ENCODE measurements at regions not wholly inside any gene's neighbourhood (a gene's known extent, or its start where the extent isn't known, plus 50 kb on each side); places are given as distances from the start of the nearest gene placed in this dataset.

DNA sequence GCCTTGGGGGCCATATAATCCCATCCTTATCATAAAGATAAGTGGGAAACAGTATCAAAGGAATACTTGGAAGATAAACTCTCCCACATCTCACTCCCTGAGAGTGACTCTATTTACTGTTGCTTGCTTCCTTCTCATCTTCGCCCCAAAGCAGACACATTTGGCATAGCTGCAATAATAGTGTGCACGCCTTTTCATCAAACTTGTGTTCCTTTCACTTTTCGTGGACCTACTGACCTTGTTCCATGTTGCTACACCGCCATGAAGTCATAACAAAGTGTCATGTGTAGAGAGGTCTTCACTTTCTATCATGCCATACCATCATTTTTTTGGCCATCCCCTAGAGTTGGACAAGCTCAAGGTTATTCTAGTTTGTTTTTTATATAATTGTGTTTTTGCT is 200.0 kb upstream of the MSX2 start:
- TF ChIP-seq, protein P1, sequence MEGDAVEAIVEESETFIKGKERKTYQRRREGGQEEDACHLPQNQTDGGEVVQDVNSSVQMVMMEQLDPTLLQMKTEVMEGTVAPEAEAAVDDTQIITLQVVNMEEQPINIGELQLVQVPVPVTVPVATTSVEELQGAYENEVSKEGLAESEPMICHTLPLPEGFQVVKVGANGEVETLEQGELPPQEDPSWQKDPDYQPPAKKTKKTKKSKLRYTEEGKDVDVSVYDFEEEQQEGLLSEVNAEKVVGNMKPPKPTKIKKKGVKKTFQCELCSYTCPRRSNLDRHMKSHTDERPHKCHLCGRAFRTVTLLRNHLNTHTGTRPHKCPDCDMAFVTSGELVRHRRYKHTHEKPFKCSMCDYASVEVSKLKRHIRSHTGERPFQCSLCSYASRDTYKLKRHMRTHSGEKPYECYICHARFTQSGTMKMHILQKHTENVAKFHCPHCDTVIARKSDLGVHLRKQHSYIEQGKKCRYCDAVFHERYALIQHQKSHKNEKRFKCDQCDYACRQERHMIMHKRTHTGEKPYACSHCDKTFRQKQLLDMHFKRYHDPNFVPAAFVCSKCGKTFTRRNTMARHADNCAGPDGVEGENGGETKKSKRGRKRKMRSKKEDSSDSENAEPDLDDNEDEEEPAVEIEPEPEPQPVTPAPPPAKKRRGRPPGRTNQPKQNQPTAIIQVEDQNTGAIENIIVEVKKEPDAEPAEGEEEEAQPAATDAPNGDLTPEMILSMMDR (IDR thresholded peaks at IDR 0.05; ENCODE audit: low read depth, low read length): no peak
- no peak for TF ChIP-seq POLR2A (IDR thresholded peaks at IDR 0.05; ENCODE audit: extremely low read depth, insufficient read length)
- TF ChIP-seq, protein P2, sequence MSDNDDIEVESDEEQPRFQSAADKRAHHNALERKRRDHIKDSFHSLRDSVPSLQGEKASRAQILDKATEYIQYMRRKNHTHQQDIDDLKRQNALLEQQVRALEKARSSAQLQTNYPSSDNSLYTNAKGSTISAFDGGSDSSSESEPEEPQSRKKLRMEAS (IDR thresholded peaks at IDR 0.05; ENCODE audit: low read depth, low read length): no peak
